GM18508 (cell line): ENCODE measurements at regions not wholly inside any gene's neighbourhood (a gene's known extent, or its start where the extent isn't known, plus 50 kb on each side); places are given as distances from the start of the nearest gene placed in this dataset.
"Not testable (repeated sequence)": the region's sequence is repeated elsewhere in the genome, so short reads cannot be mapped to it uniquely, and the experiment has no call there.

Experiments used
- ATAC-seq: cut with Tn5 transposase; IDR thresholded peaks from one replicate; pipeline ENCODE4 v1.9.1; 2021; ENCODE audit warnings: moderate number of reproducible peaks; ENCODE audit not compliant: insufficient read depth, unreplicated experiment

- ATAC-seq: no peak
Measured at GRCh38 chr11:16543642-16544041, 187.3 kb upstream of the SOX6 start.

DNA sequence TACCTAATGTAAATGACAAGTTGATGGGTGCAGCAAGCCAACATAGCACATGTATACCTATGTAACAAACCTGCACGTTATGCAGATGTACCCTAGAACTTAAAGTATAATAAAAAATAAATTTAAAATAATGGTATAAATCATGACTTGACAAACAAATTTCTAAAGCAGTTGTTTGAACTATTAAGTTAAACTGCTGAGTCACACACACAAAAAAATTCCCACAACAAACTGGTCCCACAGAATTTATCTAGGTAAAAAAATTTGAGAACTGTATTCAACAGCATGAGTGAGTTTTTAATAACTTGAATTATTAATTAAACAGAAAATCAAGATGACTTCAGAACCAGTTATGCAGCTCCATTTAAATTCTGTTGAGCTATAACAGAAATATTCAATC, 186.0 kb upstream of the SOX6 start:
- ATAC-seq: no peak

DNA sequence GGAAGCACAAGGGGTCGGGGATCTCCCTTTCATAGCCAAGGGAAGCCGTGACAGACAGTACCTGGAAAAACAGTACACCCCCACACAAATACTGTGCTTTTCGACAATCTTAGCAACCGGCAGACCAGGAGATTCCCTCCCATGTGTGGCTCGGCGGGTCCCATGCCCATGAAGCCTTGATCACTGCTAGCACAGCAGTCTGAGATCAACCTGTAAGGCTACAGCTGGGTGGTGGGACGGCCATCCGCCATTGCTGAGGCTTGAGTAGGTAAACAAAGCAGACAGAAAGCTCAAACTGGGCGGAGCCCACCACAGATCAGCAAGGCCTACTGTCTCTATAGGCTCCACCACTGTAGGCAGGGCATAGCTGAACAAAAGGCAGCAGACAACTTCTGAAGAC, 180.2 kb upstream of the SOX6 start:
- no peak for ATAC-seq

DNA sequence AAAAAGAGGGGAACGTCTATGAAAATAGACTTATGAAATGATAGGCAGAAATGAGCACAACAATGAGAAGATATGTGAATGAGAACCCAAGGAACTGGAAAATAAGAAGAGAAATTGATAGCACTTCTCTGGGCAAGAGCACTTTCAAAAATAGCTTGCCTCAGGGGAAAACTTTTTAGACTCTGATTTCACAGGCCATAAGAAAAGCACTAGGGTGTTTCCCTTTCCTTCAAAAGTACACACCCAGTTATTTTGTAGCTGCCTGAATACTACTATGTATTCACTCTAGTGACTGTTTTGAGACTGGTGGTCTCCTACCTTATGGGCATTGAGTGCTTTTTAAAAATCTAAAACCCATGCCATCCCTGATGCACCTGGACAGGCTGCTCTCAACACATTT, 172.3 kb upstream of the SOX6 start:
- no peak for ATAC-seq

DNA sequence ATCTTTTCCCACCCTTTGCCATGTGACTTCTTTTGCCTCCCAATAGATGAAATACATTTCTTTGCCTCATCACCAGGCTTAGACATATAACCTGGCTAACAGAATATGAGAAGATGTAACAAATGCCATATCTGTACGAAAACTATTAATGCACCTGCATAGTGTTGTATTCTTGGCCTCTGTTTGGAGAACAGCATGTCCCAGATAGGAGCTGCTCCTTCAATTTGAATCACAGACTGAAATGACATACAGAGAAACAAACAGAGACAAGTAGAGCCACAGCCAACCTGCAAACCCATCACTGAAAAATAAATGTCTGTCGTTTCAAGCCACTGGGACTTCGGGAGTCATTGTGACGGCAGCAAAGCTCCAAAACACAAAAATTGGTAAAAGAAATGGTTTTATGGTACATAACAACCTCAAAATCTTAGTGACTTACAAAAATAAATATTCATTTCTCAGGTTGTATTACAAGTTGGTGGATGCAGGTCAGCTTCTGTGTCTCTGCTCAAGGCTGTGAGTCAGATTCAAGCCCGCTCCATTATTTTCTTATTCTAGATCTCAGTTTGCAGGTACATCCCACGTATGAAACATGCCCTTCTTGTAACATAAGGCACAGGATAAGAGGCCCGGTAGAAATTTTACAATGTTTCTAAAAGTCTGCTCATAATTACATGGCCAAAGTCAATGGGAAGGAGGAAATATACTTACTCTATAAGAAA, 171.3 kb upstream of the SOX6 start:
- no peak for ATAC-seq

DNA sequence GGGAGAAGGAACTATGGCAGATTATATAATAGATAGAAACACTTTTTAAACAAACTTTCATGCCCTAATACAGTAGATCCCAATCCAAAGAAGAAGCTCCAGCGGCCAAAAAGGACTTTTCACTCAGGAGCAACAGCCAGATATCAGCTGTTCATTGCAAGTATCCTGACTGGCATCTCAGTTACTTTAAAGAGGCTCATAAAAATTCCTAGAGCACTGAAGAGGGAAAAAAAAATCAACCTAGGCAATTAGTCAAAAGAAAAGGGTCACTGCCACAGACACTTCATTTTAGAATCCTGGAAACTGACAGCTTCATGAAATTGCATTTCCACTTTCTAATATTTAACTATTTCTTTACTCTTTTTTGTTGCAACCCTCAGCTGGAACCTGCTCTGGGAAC, 170.6 kb upstream of the SOX6 start:
- ATAC-seq: no peak

GRCh38 chr11:16520713-16521112, 164.4 kb upstream of the SOX6 start:
- ATAC-seq: not testable (repeated sequence)

GRCh38 chr11:16512899-16513241, 156.5 kb upstream of the SOX6 start:
- peak; percentile 95 for ATAC-seq

DNA sequence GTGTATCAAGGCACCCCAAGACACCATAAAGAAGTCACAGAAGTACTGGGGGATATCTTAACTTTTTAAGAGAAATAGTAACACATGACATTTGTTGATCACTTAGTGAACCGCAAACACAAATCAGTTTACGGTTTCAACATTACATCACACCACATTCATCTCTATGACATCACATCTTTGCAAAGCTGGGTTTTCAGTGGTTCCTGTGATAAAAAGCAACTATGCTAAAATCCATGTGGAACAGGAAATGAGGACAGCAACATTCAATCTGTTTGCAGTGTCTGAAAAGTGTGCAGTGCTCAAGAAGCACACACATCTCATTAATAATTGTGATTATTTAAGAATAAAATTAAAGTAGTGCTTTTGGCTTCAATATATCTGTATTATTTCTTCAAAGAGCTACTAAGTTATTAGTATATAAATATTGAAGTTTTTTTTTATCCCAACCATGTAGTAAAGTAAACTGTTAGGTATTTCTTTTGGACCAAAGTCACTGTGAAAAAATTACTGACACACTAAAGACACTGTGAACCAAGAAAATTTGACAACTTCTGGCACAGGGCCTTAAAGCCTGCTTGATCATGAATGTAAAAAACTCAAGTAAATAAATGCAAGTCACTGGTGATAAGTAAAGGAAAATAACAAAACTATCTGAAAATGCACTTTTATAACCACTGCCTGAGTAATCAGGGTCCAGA, 156.0 kb upstream of the SOX6 start:
- ATAC-seq: no peak

DNA sequence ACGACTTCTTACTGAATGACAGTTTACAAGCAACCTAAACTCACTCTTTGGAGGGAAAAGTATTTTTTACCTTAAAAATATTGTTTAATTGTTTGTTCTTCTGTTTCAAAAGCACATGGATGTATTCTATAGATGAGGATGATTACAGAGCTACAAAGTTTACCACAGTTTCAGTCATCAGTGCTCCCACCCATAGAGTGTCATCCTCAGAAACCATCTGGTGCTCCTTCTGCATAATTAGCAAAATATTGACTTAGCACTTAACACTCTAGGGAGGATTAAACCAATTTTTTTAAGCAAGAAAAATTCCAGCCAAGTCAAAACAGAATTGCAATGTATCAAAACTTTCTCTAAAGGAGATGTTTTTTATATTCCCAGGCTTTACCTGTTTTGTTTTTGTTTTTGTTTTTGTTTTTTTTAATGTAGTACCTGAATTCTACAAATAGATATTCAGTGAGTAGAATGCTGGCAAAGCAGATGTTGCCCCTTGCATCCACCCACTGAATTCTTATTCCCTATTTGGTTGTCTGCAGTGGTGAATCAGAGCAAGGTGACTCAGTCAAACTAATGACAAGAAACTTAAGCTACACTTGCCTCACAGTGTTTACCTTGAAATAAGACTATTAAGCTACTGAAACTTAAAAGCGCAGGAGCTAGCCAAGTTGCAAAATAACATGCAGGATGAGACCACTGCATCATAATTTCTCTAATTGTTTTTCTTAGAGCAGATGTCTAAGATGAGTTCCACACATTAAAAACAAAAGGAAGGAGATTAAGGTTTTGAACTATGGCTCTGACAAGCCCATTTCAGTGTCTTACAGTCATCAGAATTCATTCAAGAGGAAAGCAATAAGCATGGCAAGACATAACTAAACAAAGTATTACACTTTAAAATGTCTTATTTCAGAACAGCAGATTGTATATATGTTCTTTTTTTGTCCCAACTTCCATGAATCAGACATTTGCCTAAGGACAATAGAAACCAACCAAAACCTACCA, 155.1 kb upstream of the SOX6 start:
- no peak for ATAC-seq

DNA sequence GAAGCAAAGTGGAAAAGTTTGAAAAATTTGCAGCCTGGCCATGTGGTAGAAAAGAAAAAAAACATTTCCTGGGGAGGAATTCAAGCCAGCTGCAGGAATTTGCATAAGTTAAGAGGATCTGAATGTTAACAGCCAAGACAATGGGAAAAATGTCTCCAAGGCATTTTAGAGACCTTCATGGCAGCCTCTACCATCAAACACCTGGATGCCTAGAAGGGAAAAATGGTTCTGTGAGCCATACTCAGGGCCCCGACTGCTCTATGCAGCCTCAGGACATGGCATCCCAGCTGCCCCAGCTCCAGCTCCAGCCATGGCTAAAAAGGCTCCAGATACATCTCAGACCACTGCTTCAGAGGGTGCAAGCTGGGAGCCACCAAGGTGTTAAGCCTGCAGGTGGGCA, 149.1 kb upstream of the SOX6 start:
- no peak for ATAC-seq

- ATAC-seq: not testable (repeated sequence)
Measured at GRCh38 chr11:16503891-16504290, 147.5 kb upstream of the SOX6 start.

- ATAC-seq: no peak
Measured at GRCh38 chr11:16494918-16495691, 138.8 kb upstream of the SOX6 start.

DNA sequence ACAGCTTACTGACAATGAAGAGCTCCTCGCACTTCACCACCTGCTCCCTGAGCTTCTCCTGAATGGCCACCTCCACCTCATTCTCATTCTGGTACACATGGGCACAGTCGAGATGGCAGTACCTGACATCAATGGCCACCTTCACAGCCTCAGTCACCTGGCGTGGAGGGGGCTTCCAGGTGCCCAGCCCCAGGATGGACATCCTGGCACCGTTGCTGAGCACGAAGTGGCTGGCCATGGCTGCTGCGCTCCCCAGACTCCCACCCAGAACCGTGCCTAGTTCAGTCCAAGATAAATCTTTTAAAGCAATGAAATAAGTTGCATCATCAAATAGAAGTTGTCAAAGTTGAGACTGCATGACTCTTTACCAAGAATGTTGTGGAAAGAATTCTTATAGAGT, 128.1 kb upstream of the SOX6 start:
- ATAC-seq: no peak

DNA sequence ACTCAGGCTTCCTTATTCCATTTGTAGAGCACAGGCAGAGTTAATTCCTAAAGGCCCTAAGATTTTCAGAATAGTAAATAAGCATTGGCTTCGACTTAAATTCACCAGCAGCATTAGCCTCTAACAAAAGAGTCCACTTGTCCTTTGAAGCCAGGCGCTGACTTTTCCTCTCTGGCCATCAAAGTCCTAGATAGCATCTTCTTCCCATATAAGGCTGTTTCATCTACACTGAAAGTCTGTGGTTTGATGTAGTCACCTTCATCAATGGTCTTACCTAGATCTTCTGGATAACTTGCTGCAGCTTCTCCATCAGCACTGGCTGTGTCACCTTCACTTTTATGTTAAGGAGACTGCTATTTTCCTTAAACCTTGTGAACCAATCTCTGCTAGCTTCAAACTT, 118.3 kb upstream of the SOX6 start:
- no peak for ATAC-seq

DNA sequence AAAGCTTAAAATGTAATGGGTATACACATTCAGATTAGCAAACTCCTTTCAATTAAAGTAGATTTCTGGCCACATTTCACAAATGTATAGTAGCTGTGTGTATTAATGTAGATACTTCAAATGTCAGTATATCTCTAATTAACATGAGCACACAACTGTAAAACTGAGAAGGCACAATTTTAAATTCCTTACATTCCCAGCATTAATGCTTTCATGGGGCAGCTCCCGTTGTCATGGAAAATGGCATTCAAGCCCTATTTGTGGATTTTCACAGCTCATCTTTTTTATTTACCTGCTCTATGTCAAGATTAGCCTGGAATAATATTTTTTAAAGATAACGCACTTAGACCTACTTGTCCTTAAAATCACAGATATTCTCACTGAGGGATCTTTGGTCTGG, 113.6 kb upstream of the SOX6 start:
- no peak for ATAC-seq

DNA sequence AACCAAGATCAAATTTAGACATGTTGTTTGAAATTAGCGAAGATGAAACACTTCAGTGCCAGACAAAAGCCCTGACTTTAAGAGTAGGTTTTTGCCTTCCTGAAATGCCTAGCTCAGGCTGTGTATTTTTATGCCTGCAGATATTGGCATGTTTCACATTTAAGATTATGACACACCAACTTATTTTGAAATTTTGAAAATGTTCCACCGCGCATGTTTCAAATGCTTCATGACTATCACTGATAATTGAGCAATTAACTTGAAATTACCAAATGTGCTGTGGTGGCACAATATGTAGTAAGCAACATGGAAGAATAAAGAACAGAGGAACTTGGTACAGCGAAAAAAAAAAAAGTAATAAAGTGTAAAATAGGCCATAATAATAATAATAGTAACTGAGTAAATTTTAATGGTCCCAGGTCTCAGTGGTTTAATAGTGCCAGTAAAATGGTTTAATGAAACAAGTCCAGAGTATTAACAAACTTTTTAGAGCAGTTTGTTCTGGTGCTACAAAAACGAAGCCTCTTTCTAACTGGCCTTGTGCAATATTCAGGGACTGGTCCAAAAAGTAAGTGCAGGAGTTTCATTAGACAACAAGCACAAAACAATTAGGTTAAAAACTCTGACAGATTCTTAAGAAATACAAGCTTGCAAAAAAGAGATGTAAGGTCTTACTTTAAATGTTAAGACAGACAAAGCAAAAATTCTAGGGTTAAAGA, 112.5 kb upstream of the SOX6 start:
- no peak for ATAC-seq

DNA sequence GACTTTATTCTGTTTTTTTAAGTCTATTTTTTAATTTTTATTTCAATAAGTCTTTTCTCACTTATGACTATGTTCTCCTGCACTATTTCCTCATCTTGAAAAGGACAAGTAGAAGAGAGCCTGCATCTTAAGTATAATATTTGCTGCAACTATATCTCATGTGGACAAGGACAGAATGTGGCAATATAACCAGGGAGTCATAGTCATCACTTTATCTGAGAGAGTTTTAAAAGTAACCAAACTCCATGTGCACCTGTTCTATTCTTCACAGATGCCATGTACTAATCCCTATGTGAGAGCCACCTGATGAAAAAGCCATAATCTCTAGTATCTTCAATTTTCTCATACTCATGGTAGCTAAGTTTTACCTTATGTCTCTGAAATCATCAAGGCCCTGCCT, 104.2 kb upstream of the SOX6 start:
- no peak for ATAC-seq

GRCh38 chr11:16456366-16456765, 100.0 kb upstream of the SOX6 start:
- no peak for ATAC-seq
